SK-N-MC (cell line): ENCODE measurements at regions not wholly inside any gene's neighbourhood (a gene's known extent, or its start where the extent isn't known, plus 50 kb on each side); places are given as distances from the start of the nearest gene placed in this dataset.

Source experiments
- DNase-seq: peaks from one replicate; pipeline ENCODE4 v3.0.0-alpha.2; 2011; ENCODE audit warnings: low read depth, low spot score
- H3K27ac ChIP-seq: fragments of 200-600 bp; sonication (generic); 2 replicates; pipeline ENCODE4 v1.5.1; 2016; ENCODE audit warnings: mixed run types
- H3K36me3 ChIP-seq: fragments of 200-600 bp; sonication (generic); 2 replicates; pipeline ENCODE4 v1.6.1; 2017; ENCODE audit warnings: antibody characterized with exemption, low read length, mixed read lengths; ENCODE audit not compliant: insufficient read depth
- H3K4me3 ChIP-seq: fragments of 200-600 bp; sonication (generic); 2 replicates; pipeline ENCODE4 v1.5.1; 2016
- H3K9ac ChIP-seq: fragments of 200-600 bp; sonication (generic); 2 replicates; pipeline ENCODE4 v1.8.0; 2017; ENCODE audit warnings: mixed run types, mixed read lengths; ENCODE audit not compliant: insufficient read length
- H3K9me3 ChIP-seq: fragments of 200-600 bp; sonication (generic); 2 replicates; pipeline ENCODE4 v1.6.1; 2017; ENCODE audit warnings: low read depth, mild to moderate bottlenecking, antibody characterized with exemption, low read length, moderate library complexity, mixed read lengths
- EZH2 ChIP-seq: fragments of 200-600 bp; sonication (generic); IDR thresholded peaks from one replicate; pipeline ENCODE4 v1.6.1; 2017; ENCODE audit warnings: antibody characterized with exemption
- FOXP2 ChIP-seq: optimal IDR thresholded peaks from 2 replicates; pipeline ENCODE3; 2011; ENCODE audit warnings: mild to moderate bottlenecking, moderate library complexity; ENCODE audit not compliant: insufficient read depth; ENCODE audit errors: extremely low read length, control extremely low read depth
- POLR2AphosphoS5 ChIP-seq: IDR thresholded peaks from 2 replicates; pipeline ENCODE4 v1.6.1; 2012; ENCODE audit warnings: mild to moderate bottlenecking, low read depth, low read length, borderline replicate concordance

DNA sequence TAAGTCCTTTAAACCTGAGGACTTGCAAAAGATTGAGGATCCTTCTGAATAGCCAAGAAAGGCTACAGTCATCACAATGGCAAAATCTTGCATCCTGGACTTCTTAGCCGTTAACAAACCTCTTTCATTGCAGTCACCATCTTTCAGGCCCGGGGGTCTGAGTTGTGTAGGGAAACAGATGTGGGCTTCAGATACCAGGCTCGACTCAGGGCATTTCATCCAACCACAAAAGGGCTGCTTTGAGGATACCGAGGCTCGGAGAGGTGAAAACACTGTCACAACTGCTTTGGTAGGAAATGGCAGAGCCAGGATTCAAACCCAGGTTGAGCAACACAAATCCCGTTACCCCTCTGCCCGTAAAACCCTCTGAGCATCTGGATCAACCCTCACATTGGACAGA is 147.4 kb downstream of the TFCP2L1 start:
- Histone ChIP-seq H3K36me3 (no peaks in the 10 kb centered on the region), H3K27ac (no peak overlapping the region), H3K9ac (no peak overlapping the region), H3K4me3 (no peak overlapping the region), H3K9me3 (no peaks in the 10 kb centered on the region)
- DNase-seq: no peak
- TF ChIP-seq EZH2 (no peak), FOXP2 (no peak), POLR2AphosphoS5 (no peak)

GRCh38 chr2:121140734-121141133 is 144.3 kb downstream of the TFCP2L1 start:
- no peaks in the 10 kb centered on the region for H3K36me3 ChIP-seq
- H3K4me3 ChIP-seq: no peak overlapping the region
- DNase-seq: no peak
- no peaks in the 10 kb centered on the region for H3K9me3 ChIP-seq
- H3K27ac ChIP-seq: no peak overlapping the region
- no peak overlapping the region for H3K9ac ChIP-seq
- TF ChIP-seq EZH2 (no peak), POLR2AphosphoS5 (no peak), FOXP2 (no peak)

- no peak for DNase-seq
- Histone ChIP-seq H3K36me3 (no peaks in the 10 kb centered on the region), H3K4me3 (no peak overlapping the region), H3K9ac (no peak overlapping the region), H3K9me3 (no peaks in the 10 kb centered on the region), H3K27ac (no peak overlapping the region)
- no peak for TF ChIP-seq EZH2
- no peak for TF ChIP-seq POLR2AphosphoS5
- no peak for TF ChIP-seq FOXP2
Measured at GRCh38 chr2:121142452-121142851, 142.6 kb downstream of the TFCP2L1 start.

DNA sequence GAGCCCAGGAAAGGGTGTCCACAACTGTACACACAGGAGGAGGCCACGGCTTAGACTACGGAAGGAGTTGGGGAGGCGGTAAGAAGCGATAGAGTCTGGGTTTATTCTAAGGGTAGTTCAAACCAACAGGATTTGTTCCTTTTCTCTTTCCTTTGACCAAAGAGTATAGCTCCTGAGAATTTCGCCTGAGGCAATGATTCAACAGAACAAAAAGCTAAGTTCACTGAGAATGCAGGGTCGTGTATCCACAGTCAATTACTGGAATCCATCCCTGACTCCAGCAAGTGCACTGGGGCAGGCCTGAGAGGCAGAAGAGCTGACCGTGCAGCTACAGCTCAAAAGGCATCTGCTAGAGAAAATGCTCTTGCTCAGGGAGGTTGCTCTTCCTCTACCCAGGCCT is 140.9 kb downstream of the TFCP2L1 start:
- no peak for DNase-seq
- H3K9me3 ChIP-seq: no peaks in the 10 kb centered on the region
- no peak overlapping the region for H3K9ac ChIP-seq
- H3K27ac ChIP-seq: no peak overlapping the region
- no peaks in the 10 kb centered on the region for H3K36me3 ChIP-seq
- H3K4me3 ChIP-seq: no peak overlapping the region
- TF ChIP-seq FOXP2: no peak
- no peak for TF ChIP-seq EZH2
- TF ChIP-seq POLR2AphosphoS5: no peak

- H3K36me3 ChIP-seq: no peaks in the 10 kb centered on the region
- TF ChIP-seq EZH2 (no peak), POLR2AphosphoS5 (no peak), FOXP2 (no peak)
Measured at GRCh38 chr2:121146630-121147029, 138.4 kb downstream of the TFCP2L1 start.

DNA sequence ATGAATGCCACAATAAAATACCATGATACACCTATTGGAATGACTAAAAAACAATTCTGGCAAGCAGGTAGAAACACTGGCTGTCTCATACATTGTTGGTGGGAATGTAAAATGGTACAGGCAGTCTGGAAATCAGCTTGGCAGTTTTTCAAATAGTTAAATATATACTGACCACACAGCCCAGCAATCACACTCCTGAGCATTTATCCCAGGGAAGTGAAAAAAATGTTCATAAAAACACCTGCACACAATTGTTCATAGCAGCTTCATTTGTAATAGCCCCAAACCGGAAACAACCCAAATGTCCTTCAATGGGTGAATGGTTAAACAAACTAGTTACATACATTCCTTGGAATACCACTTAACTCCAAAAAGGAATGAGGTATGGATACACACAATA is 137.2 kb downstream of the TFCP2L1 start:
- Histone ChIP-seq H3K9ac (no peak overlapping the region), H3K4me3 (no peak overlapping the region), H3K27ac (no peak overlapping the region), H3K36me3 (no peaks in the 10 kb centered on the region), H3K9me3 (no peaks in the 10 kb centered on the region)
- TF ChIP-seq POLR2AphosphoS5 (no peak), FOXP2 (no peak)
- no peak for DNase-seq

More at GRCh38 chr2:121146630-121147029, 138.4 kb downstream of the TFCP2L1 start:
- H3K4me3 ChIP-seq: no peak overlapping the region
- H3K9ac ChIP-seq: no peak overlapping the region
- H3K27ac ChIP-seq: no peak overlapping the region
- DNase-seq: no peak
- no peaks in the 10 kb centered on the region for H3K9me3 ChIP-seq

DNA sequence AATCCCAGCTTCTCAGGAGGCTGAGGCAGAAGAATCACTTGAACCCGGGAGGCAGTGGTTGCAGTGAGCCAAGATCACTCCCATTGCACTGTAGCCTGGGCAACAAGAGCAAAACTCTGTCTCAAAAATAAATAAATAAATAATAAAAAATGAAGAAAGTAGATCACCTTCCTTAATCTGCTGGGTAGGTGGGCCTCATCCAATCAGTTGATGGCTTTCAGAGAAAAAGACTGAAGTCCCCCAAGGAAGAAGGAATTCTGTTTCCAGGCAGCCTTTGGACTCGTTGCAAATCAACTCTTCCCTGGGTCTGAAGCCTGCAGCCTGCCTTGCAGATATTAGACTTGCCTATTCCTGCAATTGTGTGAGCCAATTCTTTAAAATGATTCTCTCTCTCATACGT is 136.5 kb downstream of the TFCP2L1 start:
- Histone ChIP-seq H3K9ac (no peak overlapping the region), H3K9me3 (no peaks in the 10 kb centered on the region), H3K27ac (no peak overlapping the region), H3K4me3 (no peak overlapping the region), H3K36me3 (no peaks in the 10 kb centered on the region)
- DNase-seq: no peak
- no peak for TF ChIP-seq EZH2
- no peak for TF ChIP-seq POLR2AphosphoS5
- no peak for TF ChIP-seq FOXP2

GRCh38 chr2:121149384-121149783 is 135.6 kb downstream of the TFCP2L1 start:
- TF ChIP-seq POLR2AphosphoS5 (no peak), EZH2 (no peak), FOXP2 (no peak)
- H3K4me3 ChIP-seq: no peak overlapping the region

DNA sequence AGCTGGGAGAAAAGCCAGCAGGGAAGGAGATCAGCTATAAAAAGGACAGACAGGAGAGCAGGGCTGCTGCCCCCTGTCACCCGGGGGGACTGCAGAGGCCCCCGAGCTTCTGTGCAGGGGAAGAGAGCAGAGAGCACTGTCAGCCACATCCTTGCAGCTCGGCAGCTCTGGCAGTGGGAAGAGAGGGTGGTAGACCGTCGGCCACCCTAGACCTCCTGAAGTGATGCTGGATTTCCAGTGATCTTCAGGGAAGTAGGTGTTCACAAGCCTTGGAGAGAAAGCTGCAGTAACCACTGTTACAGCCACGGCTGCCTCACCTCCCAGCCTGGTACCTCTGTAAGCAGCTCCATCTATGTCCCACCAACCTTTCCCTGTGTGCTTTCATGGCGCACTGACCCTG is 134.9 kb downstream of the TFCP2L1 start:
- Histone ChIP-seq H3K27ac (no peak overlapping the region), H3K4me3 (no peak overlapping the region), H3K9ac (no peak overlapping the region), H3K9me3 (no peaks in the 10 kb centered on the region), H3K36me3 (no peaks in the 10 kb centered on the region)
- TF ChIP-seq FOXP2 (no peak), EZH2 (no peak), POLR2AphosphoS5 (no peak)
- no peak for DNase-seq

More at GRCh38 chr2:121149384-121149783, 135.6 kb downstream of the TFCP2L1 start:
- no peak for DNase-seq
- no peak overlapping the region for H3K27ac ChIP-seq
- H3K36me3 ChIP-seq: no peaks in the 10 kb centered on the region
- no peaks in the 10 kb centered on the region for H3K9me3 ChIP-seq
- H3K9ac ChIP-seq: no peak overlapping the region
